ENCODE measurements at regions not wholly inside any gene's neighbourhood (a gene's known extent, or its start where the extent isn't known, plus 50 kb on each side); places are given as distances from the start of the nearest gene placed in this dataset.
A peak's percentile ranks its signal among the peaks of the same experiment; 100 is the strongest.
"Not testable (repeated sequence)": the region's sequence is repeated elsewhere in the genome, so short reads cannot be mapped to it uniquely, and the experiment has no call there.

- not testable (repeated sequence) for DNase-seq (ENCODE audit: low read depth in 2 of 2)
Observed at GRCh38 chr16:29132444-29132843, 147.6 kb downstream of the LAT start.

DNA sequence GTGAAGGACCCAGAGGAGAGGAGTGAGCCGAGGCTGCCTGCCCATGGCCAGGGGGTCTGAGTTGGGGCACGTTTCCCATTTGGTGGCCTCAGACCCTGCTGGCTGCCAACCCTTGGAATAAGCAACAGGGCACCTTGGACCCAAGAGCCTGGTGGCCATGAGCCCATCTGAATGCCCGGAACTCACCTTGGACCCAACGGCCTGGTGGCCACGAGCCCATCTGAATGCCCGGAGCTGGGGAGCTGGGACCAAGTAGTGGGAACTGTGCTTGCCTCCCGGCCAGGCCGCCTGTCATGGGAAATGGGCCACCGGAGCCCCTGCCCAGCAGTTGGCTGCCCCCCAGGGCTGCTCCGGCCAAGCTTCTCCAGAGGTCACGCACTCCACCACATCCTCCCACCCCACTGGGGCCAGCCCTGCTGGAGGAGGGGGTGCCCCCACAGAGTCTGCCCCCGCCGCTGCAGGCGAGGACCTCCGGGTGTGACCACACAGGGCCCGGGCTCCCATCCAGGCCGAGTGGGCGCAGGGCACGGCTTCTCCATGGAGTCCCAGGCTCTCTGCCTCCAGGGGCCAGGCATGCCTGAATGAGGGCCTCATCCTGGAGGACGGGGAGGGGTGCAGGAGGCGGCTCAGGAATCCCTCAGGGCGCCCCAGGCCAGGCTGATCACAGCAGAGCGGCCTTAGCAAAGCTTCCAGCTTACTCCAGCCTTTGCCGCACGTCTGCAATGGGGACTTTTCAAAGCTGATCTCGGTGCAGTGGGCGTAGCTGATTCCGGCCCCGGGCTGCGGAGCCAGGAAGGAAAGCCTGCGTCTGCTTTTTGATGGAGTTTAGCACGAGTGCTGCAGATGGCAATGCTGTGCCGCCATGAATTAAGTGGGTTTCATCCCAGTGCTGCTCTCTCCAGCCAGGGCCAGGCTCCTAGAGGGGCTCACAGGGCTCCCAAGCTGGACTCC is 146.3 kb downstream of the LAT start:
- not testable (repeated sequence) for DNase-seq (ENCODE audit: low read depth in 2 of 2)

- DNase-seq (ENCODE audit: low read depth in 2 of 2) = not testable (repeated sequence)
Observed at GRCh38 chr16:29130131-29130711, 145.4 kb downstream of the LAT start.

GRCh38 chr16:29129458-29130038 is 144.7 kb downstream of the LAT start:
- DNase-seq (ENCODE audit: low read depth in 2 of 2) = not testable (repeated sequence)

DNA sequence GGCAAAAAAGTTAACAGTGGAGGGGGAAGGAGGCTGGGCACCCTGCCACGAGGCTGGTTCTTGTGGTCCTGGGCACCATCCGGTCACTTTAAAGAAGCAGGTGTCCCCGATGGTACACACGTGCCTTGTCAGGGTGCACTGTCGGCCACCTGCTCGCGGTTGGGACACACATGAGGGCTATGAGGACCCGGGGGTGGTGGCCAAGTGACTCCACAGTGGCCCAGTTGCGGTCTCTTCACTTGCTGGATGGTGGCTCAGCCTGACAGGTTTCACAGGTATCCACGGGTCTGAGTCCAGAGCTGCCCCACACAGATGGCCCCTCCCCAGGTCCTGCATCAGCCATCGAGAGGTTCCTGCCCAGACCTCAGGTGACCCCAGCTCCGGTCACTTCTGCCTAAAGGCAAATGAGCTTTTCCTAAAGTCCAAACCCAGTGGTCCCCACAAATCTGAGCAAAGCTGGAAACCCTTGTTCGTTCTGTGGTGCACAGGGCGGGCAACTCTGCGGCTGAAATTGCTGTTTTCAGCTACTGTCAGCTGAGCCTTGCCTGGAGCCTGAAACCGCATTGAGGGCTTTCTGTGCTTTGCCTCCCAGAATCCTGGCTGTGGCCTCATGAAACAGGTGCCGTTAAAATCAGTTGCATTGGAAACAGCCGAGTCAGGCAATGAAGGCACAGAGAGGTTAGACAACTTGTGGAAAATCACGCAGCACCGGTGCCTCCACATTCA is 144.0 kb downstream of the LAT start:
- not testable (repeated sequence) for DNase-seq (ENCODE audit: low read depth in 2 of 2)

- DNase-seq (ENCODE audit: low read depth in 2 of 2) = not testable (repeated sequence)
Observed at GRCh38 chr16:29127806-29128420, 143.1 kb downstream of the LAT start.

DNA sequence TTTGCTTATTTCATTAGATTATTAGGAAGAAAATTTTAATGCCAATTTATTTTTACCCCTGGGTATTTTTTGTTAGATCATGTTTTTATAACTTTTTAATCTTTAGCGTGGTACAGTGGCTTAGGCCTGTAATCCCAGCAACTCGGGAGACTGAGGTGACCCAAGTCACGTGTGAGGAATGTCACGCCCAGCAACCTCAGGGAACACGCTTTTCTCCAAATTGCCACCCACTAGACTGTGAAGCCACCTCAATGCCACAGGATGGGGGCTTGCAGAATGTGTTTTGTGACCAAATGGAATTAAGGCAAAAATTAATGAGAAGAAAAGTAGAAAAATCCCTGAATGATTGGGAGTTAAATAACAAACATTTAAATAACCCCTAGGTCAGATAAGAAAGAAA is 141.8 kb downstream of the LAT start:
- no peak for DNase-seq (ENCODE audit: low read depth in 2 of 2)

DNA sequence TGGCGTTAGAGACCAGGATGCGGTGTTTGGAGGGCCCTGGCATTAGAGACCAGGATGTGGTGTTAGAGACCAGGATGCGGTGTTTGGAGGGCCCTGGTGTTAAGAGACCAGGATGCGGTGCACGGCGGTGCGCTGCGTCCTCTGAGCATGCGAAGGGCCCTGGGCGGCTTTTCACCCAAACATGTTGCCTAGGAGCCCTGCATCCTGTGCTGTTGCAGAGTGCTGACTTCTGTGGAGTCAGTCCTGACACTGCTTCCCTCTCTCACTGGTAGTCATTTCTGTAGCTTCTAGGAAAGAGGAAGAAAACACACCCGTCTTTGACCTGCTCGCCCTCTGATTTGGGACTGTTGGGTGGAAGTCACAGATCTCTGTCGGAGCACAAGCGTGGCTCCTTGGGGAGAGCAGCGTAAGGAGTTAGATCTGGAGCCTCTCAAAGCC is 141.2 kb downstream of the LAT start:
- DNase-seq (ENCODE audit: low read depth in 2 of 2) = no peak

DNA sequence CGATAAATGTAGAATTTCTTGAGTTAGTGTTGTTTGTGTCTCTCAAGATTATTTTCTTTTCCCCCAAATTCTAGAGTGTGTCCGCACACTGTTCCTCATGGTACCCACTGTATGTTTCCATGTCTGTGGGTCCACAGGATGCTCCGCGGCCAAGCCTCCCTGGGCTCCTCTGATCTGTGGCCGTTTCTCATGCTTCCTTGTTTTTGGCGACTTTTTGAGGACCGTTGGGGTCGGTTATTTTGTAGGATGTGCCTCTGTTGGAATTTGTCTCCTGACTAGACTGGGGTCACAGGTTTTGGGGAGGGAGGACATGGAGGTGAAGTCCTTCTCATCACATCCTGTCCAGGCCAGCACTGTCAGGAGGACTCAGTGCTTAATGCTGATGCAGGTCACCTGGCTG is 140.0 kb downstream of the LAT start:
- no peak for DNase-seq (ENCODE audit: low read depth in 2 of 2)

DNA sequence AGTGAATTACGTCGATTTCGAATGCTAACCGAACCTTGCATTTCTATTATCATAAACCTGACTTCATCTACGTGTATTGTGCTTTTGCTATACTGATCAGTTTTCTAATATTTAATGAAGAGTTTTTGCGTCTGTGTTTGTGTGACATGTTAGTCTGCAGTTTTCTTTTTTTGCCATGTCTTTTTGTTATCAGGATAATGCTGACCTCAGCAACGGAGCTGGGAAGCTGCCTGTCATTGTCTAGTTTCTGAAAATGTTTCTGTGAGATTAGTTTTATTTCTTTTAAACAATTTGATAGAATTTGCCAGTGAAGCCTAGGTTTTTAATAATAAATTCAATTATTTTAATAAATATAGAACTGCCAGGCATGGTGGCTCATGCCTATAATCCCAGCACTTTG is 139.3 kb downstream of the LAT start:
- not testable (repeated sequence) for DNase-seq (ENCODE audit: low read depth in 2 of 2)

DNA sequence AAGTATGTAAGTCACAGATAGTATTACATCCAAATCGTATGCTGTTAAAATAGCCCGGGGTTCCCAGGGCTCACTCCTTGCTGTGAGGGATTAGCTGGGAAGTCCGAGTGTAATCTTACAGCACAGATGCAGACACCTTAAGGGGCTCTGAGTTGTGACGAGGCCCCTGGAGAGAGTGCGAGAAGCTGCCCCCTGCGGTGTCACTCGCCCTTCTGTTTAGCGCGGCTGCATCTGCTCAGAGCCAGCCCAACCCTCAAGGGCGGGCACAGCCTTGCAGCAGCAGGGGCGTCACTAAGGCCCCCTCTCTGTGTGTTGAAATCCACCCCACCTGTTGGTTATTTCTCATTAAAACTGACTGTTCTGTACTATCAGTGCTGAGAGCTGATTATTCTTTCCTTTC is 135.8 kb downstream of the LAT start:
- not testable (repeated sequence) for DNase-seq (ENCODE audit: low read depth in 2 of 2)

- not testable (repeated sequence) for DNase-seq (ENCODE audit: low read depth in 2 of 2)
Observed at GRCh38 chr16:29118301-29118957, 133.6 kb downstream of the LAT start.

GRCh38 chr16:29117631-29118030 is 132.8 kb downstream of the LAT start:
- DNase-seq (ENCODE audit: low read depth in 2 of 2) = no peak

GRCh38 chr16:29116980-29117379 is 132.1 kb downstream of the LAT start:
- no peak for DNase-seq (ENCODE audit: low read depth in 2 of 2)

DNA sequence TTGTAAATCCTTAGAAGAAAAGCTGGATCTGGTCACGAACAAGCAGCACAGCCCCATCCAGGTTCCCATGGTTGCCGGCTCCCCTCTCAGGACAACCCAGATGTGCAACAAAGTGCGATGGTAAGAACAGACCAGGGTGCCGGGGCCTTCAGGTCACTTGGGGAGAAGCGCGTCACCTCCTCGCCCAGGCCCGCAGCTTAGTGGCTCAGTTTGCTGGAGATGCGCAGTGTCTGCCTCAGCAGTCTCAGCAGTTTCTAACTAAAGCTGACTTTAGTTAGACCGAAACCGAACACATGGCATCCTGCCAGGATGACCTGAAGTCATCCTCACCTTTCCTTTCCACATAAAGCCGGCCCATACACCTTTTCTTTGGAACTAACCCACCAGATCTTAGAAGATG is 131.4 kb downstream of the LAT start:
- DNase-seq (ENCODE audit: low read depth in 2 of 2) = not testable (repeated sequence)

- not testable (repeated sequence) for DNase-seq (ENCODE audit: low read depth in 2 of 2)
Observed at GRCh38 chr16:29115802-29116141, 130.9 kb downstream of the LAT start.

DNA sequence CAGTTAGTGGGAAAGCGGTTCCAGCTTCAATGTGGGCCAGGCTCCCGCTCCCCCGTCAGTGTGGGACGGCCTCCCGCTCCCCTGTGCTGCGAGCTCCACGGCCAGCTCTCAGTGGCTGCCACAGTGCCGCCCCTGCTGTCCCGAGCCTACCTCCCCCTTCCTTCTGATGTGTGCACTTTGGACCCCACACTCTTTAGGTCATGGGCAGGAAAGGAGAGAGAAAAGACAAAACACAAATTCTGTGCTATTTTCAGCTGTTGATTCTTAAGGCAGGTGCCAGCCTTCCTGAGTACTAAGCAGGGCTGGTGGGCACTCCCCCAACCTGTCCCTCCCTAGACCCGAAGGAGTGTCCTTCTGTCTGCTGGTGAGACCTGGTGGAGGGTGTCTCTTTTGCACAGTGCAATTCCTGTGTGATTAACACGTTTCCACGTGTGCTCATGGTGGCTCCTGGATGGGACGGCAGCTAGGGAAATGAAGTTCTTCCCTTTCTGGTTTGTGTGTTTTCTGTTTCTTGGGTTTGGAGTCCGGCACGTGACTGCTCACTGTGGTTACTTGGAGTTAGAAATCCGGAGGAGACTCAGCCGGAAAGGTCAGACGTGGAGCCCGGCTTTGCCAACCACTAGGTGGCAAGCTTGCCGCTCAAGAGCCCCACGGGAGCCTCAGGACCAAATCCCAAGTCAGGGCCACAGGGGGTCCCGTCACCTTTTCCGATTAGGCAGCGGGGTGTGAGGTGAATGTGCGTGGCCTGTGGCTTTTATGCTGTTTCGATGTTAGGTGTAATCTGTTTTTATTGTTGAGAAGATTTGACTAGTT is 130.3 kb downstream of the LAT start:
- DNase-seq (ENCODE audit: low read depth in 2 of 2) = peak in 1 of 2 donors; percentile 27

GRCh38 chr16:29114574-29114973 is 129.7 kb downstream of the LAT start:
- DNase-seq (ENCODE audit: low read depth in 2 of 2) = no peak

- DNase-seq (ENCODE audit: low read depth in 2 of 2) = not testable (repeated sequence)
Observed at GRCh38 chr16:29113446-29113845, 128.6 kb downstream of the LAT start.

DNA sequence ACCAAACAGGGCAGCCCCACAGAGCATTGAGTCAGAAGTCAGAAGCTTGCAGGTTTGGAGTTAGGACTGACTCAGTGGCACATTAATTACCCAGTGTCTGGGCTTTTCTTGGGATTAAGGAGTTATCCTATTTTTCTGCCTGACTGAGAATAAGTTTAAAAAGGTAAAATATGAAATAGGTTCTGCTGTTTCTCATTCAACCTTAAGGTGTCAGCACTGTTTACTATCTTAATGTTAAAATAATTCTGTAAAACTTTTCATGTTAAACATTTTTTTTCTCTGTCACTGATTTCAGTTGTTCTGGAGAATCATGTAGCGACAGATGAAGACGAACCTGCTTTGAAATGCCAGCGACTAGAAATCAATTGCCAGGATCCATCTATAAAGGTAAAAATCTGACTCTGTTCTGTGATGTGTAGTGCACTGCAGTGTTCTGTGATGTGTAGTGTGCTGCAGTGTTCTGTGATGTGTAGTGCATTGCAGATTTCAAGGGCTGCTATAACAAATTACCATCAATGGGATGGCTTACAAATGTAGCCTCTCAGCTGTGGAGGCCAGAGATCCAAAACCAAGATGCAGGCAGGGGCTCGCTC is 128.0 kb downstream of the LAT start:
- DNase-seq (ENCODE audit: low read depth in 2 of 2) = no peak
